ENCODE measurements at regions not wholly inside any gene's neighbourhood (a gene's known extent, or its start where the extent isn't known, plus 50 kb on each side); places are given as distances from the start of the nearest gene placed in this dataset.

DNA sequence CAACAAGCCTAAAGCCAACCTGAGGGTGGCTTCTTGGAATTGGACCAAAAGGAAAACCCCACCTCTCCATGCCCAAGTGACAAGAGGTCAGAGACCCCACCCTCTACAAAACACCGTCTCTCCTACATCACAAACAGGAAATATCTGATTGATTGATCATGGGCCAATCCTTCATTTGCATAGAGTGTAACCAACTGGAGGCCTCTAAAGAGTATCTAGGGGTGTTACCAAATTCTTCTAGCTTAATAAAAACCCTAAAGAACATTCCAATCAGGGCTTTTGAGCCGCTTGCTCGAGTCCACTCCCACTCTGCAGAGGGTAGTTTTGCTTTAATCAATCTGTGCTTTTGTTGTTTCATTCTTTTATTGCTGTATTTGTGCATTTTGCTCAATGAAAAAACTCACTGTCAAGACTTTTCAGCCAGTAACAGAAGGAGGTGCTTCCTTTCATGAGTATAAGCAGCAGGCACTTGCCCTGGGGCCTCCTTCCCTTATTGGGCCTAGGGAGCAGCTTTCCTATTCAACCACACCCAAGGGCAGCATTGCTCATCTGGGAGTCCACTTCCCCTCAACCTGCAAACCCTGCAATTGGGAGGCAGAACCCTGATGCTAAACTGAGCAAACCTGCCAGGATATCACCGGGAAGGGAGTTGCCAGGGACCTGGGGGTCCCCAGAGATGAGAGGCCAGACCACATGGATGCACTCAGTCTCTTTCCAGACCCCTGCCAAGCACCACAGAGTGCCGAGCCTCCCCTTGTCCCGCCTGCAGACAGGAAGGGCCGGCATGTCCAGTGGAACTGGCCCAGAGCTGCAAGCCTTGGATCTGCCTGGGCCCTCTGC is 154.3 kb upstream of the VSTM2B start:
- POLR2A ChIA-PET (ENCODE audit: partially characterized antibody): no interaction called here

More for the DNA sequence above, 154.3 kb upstream of the VSTM2B start:
- H3K4me3 ChIP-seq (ENCODE audit: extremely low read depth in 1 of 4, insufficient read depth in 2 of 4, low read depth in 3 of 4, low read length in 4 of 4): no peak overlapping the region
- peak in 1 of 2 experiments; percentile 28 for DNase-seq (ENCODE audit: low read depth in 1 of 2, low spot score in 2 of 2)
- H3K27ac ChIP-seq (ENCODE audit: low read depth, low read length): no peak overlapping the region
- H3K9me3 ChIP-seq (ENCODE audit: insufficient read depth in 2 of 2, low read depth in 1 of 2, low read length in 1 of 2): no peaks in the 10 kb centered on the region
- no peak overlapping the region for H3K56ac ChIP-seq (replicated peaks; ENCODE audit: insufficient read length, low read depth, low read length)
- TF ChIP-seq GTF2F1 (IDR thresholded peaks at IDR 0.05; ENCODE audit: borderline replicate concordance, low read depth, low read length): no peak
- TF ChIP-seq EZH2 (IDR thresholded peaks at IDR 0.05; ENCODE audit: low read depth, low read length, severe bottlenecking): no peak
- TF ChIP-seq BRCA1 (IDR thresholded peaks at IDR 0.05; ENCODE audit: low read depth, low read length): no peak
- no peak for TF ChIP-seq JUND (IDR thresholded peaks at IDR 0.05; ENCODE audit: low read length)
- TF ChIP-seq TAF1 (IDR thresholded peaks at IDR 0.05; ENCODE audit: low read depth, low read length): no peak
- TF ChIP-seq RFX5 (IDR thresholded peaks at IDR 0.05; ENCODE audit: borderline replicate concordance, low read depth, low read length): no peak
- H2BK20ac ChIP-seq (ENCODE audit: low read length): no peak overlapping the region
- H2AK5ac ChIP-seq (ENCODE audit: low read depth, low read length): no peak overlapping the region
- no peaks in the 10 kb centered on the region; a peak in 1 of 7 replicates for H3K27me3 ChIP-seq (replicated peaks in 1 of 4; ENCODE audit: control insufficient read depth in 3 of 4, extremely low read depth in 1 of 4, insufficient read depth in 3 of 4, low read length in 3 of 4)
- no peaks in the 10 kb centered on the region for H3K79me1 ChIP-seq (ENCODE audit: low read depth, low read length)
- no peak overlapping the region for H3K23ac ChIP-seq (ENCODE audit: insufficient read length)
- H2BK12ac ChIP-seq (ENCODE audit: low read depth, low read length): no peak overlapping the region
- no peak overlapping the region for H2BK120ac ChIP-seq (replicated peaks; ENCODE audit: low read depth, low read length)
- H4K8ac ChIP-seq (ENCODE audit: extremely low read depth, insufficient read depth, low read length): peak overlapping the region; percentile 20; the same call in 1 of the 2 replicates
- no peaks in the 10 kb centered on the region for H4K20me1 ChIP-seq (replicated peaks in 1 of 2; ENCODE audit: control insufficient read depth in 1 of 2, insufficient read depth in 2 of 2, low read length in 2 of 2)
- no peaks in the 10 kb centered on the region for H3K23me2 ChIP-seq (ENCODE audit: low read depth, low read length)
- no peak overlapping the region for H3K4me2 ChIP-seq (ENCODE audit: insufficient read depth in 1 of 2, low read depth in 2 of 2, low read length in 2 of 2)
- CTCF ChIA-PET (ENCODE audit: partially characterized antibody): interaction anchor here (0.7 kb wide), 1 partner anchor 11 kb away, joined by 3 read pairs; no protein-coding TSS in a partner anchor
- H2AFZ ChIP-seq (ENCODE audit: low read length): no peak overlapping the region
- no peak overlapping the region; the same call in 1 of the 2 replicates for H3K18ac ChIP-seq (ENCODE audit: extremely low read depth, low read length)
- H3K4ac ChIP-seq (replicated peaks; ENCODE audit: insufficient read length, low read depth, low read length): no peak overlapping the region
- H3K14ac ChIP-seq (ENCODE audit: insufficient read length): no peak overlapping the region
- H3K4me1 ChIP-seq (replicated peaks in 1 of 4; ENCODE audit: control insufficient read depth in 3 of 4, insufficient read depth in 4 of 4, low read length in 3 of 4): peaks cover 0 to 6% (median 0%) of the 10 kb centered on the region in 4 experiments; a peak in 1 of 7 replicates
- H2BK5ac ChIP-seq (ENCODE audit: low read depth, low read length): no peak overlapping the region
- no peaks in the 10 kb centered on the region for H3K36me3 ChIP-seq (ENCODE audit: control insufficient read depth in 2 of 4, insufficient read depth in 4 of 4, low read length in 3 of 4)
- no peak for FAIRE-seq
- no peak overlapping the region for H4K5ac ChIP-seq (ENCODE audit: insufficient read length, low read depth, low read length)
- no peak overlapping the region for H4K91ac ChIP-seq (replicated peaks; ENCODE audit: insufficient read length, low read length)
- no peak overlapping the region for H2BK15ac ChIP-seq (ENCODE audit: low read length)
- H3K9ac ChIP-seq (replicated peaks in 1 of 4; ENCODE audit: extremely low read depth in 1 of 4, low read depth in 3 of 4, low read length in 3 of 4): no peak overlapping the region
- H3K79me2 ChIP-seq (ENCODE audit: control insufficient read depth in 1 of 2, insufficient read depth in 2 of 2, low read length in 2 of 2): no peaks in the 10 kb centered on the region
- WGBS, 2 experiments (ENCODE audit: extremely low coverage in 1 of 2, insufficient coverage in 1 of 2, insufficient read length in 1 of 2, insufficient replicate concordance in 2 of 2, low coverage in 1 of 2, low lambda C conversion rate in 2 of 2, missing lambda C conversion rate in 1 of 2): 76% methylated on average over 7 of the region's 7 CpGs; no CpG with 5 or more reads in 1 of the 2 experiments
